ENCODE measurements at regions not wholly inside any gene's neighbourhood (a gene's known extent, or its start where the extent isn't known, plus 50 kb on each side); places are given as distances from the start of the nearest gene placed in this dataset.

DNA sequence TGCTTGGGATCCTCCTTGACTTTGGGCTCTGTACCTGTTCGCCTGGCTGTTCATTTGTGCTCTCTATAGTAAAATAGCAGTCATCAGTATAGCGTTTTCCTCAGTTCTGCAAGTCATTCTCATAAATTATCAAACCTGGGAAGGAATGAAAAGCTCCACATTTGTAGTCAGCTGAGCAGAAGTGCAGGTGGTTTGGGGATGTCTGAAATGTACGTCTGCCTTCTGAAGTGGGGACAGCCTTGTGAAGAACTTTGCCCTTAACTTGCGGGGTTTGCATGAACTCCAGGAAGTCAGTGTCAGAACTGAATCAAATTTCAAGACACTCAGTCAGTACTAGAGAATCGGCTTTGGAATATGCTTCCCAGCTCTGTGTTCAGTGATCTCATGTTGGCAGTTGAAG is 358.3 kb upstream of the PRKCQ start (continued):
- TF ChIP-seq, protein P1, sequence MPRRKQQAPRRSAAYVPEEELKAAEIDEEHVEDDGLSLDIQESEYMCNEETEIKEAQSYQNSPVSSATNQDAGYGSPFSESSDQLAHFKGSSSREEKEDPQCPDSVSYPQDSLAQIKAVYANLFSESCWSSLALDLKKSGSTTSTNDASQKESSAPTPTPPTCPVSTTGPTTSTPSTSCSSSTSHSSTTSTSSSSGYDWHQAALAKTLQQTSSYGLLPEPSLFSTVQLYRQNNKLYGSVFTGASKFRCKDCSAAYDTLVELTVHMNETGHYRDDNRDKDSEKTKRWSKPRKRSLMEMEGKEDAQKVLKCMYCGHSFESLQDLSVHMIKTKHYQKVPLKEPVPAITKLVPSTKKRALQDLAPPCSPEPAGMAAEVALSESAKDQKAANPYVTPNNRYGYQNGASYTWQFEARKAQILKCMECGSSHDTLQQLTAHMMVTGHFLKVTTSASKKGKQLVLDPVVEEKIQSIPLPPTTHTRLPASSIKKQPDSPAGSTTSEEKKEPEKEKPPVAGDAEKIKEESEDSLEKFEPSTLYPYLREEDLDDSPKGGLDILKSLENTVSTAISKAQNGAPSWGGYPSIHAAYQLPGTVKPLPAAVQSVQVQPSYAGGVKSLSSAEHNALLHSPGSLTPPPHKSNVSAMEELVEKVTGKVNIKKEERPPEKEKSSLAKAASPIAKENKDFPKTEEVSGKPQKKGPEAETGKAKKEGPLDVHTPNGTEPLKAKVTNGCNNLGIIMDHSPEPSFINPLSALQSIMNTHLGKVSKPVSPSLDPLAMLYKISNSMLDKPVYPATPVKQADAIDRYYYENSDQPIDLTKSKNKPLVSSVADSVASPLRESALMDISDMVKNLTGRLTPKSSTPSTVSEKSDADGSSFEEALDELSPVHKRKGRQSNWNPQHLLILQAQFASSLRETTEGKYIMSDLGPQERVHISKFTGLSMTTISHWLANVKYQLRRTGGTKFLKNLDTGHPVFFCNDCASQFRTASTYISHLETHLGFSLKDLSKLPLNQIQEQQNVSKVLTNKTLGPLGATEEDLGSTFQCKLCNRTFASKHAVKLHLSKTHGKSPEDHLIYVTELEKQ (tag by site-specific recombination; IDR thresholded peaks at IDR 0.05; ENCODE audit: borderline replicate concordance) = no peak
- TF ChIP-seq GLIS2 (tag by site-specific recombination; IDR thresholded peaks at IDR 0.05) (no peak), ZNF596 (tag by site-specific recombination; IDR thresholded peaks at IDR 0.05) (no peak), ZFP41 (tag by site-specific recombination; IDR thresholded peaks at IDR 0.05; ENCODE audit: borderline replicate concordance) (no peak), BCL11A (tag by site-specific recombination; IDR thresholded peaks at IDR 0.05; ENCODE audit: low read depth) (no peak)
- TF ChIP-seq, protein P2, sequence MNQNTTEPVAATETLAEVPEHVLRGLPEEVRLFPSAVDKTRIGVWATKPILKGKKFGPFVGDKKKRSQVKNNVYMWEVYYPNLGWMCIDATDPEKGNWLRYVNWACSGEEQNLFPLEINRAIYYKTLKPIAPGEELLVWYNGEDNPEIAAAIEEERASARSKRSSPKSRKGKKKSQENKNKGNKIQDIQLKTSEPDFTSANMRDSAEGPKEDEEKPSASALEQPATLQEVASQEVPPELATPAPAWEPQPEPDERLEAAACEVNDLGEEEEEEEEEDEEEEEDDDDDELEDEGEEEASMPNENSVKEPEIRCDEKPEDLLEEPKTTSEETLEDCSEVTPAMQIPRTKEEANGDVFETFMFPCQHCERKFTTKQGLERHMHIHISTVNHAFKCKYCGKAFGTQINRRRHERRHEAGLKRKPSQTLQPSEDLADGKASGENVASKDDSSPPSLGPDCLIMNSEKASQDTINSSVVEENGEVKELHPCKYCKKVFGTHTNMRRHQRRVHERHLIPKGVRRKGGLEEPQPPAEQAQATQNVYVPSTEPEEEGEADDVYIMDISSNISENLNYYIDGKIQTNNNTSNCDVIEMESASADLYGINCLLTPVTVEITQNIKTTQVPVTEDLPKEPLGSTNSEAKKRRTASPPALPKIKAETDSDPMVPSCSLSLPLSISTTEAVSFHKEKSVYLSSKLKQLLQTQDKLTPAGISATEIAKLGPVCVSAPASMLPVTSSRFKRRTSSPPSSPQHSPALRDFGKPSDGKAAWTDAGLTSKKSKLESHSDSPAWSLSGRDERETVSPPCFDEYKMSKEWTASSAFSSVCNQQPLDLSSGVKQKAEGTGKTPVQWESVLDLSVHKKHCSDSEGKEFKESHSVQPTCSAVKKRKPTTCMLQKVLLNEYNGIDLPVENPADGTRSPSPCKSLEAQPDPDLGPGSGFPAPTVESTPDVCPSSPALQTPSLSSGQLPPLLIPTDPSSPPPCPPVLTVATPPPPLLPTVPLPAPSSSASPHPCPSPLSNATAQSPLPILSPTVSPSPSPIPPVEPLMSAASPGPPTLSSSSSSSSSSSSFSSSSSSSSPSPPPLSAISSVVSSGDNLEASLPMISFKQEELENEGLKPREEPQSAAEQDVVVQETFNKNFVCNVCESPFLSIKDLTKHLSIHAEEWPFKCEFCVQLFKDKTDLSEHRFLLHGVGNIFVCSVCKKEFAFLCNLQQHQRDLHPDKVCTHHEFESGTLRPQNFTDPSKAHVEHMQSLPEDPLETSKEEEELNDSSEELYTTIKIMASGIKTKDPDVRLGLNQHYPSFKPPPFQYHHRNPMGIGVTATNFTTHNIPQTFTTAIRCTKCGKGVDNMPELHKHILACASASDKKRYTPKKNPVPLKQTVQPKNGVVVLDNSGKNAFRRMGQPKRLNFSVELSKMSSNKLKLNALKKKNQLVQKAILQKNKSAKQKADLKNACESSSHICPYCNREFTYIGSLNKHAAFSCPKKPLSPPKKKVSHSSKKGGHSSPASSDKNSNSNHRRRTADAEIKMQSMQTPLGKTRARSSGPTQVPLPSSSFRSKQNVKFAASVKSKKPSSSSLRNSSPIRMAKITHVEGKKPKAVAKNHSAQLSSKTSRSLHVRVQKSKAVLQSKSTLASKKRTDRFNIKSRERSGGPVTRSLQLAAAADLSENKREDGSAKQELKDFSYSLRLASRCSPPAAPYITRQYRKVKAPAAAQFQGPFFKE (tag by site-specific recombination; IDR thresholded peaks at IDR 0.05; ENCODE audit: borderline replicate concordance) = no peak

DNA sequence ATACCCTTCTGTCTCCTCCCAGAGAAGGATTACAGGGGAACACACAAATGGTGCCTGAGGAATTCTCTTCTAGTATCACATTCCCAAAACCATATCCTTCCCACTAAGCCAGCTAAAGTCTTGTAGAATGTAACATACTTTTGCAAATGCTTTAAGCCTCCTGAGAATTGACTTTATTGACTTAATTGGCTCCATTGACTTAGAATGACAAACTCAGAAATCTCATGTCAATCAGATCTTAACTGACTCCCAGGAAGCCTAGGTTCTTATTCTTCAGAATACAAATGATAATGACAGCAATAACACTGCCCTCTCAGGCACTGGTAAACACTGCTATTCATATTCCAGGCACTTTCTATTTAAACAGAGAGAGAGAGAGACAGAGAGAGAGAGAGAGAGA is 356.9 kb upstream of the PRKCQ start:
- H3K4me3 ChIP-seq (ENCODE audit: low read depth, low read length) = no peak overlapping the region
- H3K9me3 ChIP-seq (ENCODE audit: control insufficient read depth, insufficient read depth, low read depth, low read length) = no peaks in the 10 kb centered on the region
- no peak overlapping the region for H3K27ac ChIP-seq (ENCODE audit: extremely low read depth, low read depth, low read length)
- H3K36me3 ChIP-seq (ENCODE audit: control insufficient read depth in 2 of 2, insufficient read depth in 1 of 2, low read length in 2 of 2) = no peaks in the 10 kb centered on the region
- CTCF ChIA-PET = no interaction called here
- TF ChIP-seq ZNF155 (tag by site-specific recombination; IDR thresholded peaks at IDR 0.05) (no peak), ZNF654 (tag by site-specific recombination; IDR thresholded peaks at IDR 0.05; ENCODE audit: low read depth) (no peak), ZNF292 (tag by site-specific recombination; IDR thresholded peaks at IDR 0.05; ENCODE audit: borderline replicate concordance, low read depth) (no peak), GLI4 (tag by site-specific recombination; IDR thresholded peaks at IDR 0.05) (no peak), ZNF548 (tag by site-specific recombination; IDR thresholded peaks at IDR 0.05) (no peak), ZFHX2 (tag by site-specific recombination; conservative IDR thresholded peaks at IDR 0.05) (no peak), PRDM1 (tag by site-specific recombination; IDR thresholded peaks at IDR 0.05) (no peak), ZNF341 (tag by site-specific recombination; IDR thresholded peaks at IDR 0.05; ENCODE audit: low read depth) (no peak), ZNF274 (IDR thresholded peaks at IDR 0.05; ENCODE audit: low read length) (no peak), ZNF274 (tag by site-specific recombination; IDR thresholded peaks at IDR 0.05; ENCODE audit: borderline replicate concordance) (no peak), ZNF670 (tag by site-specific recombination; IDR thresholded peaks at IDR 0.05; ENCODE audit: low read depth) (no peak), ZNF664 (tag by site-specific recombination; IDR thresholded peaks at IDR 0.05) (no peak)
- TF ChIP-seq, protein P3, sequence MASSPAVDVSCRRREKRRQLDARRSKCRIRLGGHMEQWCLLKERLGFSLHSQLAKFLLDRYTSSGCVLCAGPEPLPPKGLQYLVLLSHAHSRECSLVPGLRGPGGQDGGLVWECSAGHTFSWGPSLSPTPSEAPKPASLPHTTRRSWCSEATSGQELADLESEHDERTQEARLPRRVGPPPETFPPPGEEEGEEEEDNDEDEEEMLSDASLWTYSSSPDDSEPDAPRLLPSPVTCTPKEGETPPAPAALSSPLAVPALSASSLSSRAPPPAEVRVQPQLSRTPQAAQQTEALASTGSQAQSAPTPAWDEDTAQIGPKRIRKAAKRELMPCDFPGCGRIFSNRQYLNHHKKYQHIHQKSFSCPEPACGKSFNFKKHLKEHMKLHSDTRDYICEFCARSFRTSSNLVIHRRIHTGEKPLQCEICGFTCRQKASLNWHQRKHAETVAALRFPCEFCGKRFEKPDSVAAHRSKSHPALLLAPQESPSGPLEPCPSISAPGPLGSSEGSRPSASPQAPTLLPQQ (tag by site-specific recombination; IDR thresholded peaks at IDR 0.05) = no peak
- TF ChIP-seq, protein P4, sequence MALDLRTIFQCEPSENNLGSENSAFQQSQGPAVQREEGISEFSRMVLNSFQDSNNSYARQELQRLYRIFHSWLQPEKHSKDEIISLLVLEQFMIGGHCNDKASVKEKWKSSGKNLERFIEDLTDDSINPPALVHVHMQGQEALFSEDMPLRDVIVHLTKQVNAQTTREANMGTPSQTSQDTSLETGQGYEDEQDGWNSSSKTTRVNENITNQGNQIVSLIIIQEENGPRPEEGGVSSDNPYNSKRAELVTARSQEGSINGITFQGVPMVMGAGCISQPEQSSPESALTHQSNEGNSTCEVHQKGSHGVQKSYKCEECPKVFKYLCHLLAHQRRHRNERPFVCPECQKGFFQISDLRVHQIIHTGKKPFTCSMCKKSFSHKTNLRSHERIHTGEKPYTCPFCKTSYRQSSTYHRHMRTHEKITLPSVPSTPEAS (tag by site-specific recombination; IDR thresholded peaks at IDR 0.05) = no peak
- POLR2A ChIA-PET = interaction anchor here (0.6 kb wide), 1 partner anchor 497 kb away, joined by 5 read pairs; no protein-coding TSS in a partner anchor
- no peaks in the 10 kb centered on the region for H3K4me1 ChIP-seq (ENCODE audit: control insufficient read depth, insufficient read depth, low read length)

Measured in HEK293 (cell line).